ENCODE measurements at regions not wholly inside any gene's neighbourhood (a gene's known extent, or its start where the extent isn't known, plus 50 kb on each side); places are given as distances from the start of the nearest gene placed in this dataset.

- 0 out of 3 replicates have a peak, but pooled peaks have one; percentile 10 for TF ChIP-seq CTCF (IDR thresholded peaks at IDR 0.05)
- no peak for TF ChIP-seq ESRRA (IDR thresholded peaks at IDR 0.05; ENCODE audit: borderline replicate concordance, low read length)
Measured at GRCh38 chr15:69762373-69763148, 309.9 kb downstream of the RPLP1 start.
